Renal pelvis (tissue), 1 donor: ENCODE measurements at regions not wholly inside any gene's neighbourhood (a gene's known extent, or its start where the extent isn't known, plus 50 kb on each side); places are given as distances from the start of the nearest gene placed in this dataset.
A peak's percentile ranks its signal among the peaks of the same experiment; 100 is the strongest.
"Not testable (repeated sequence)": the region's sequence is repeated elsewhere in the genome, so short reads cannot be mapped to it uniquely, and the experiment has no call there.

Source experiments
- DNase-seq: peaks from one replicate; pipeline ENCODE4 v3.0.0-alpha.2; 2013

GRCh38 chr7:86372262-86372661, 271.4 kb upstream of the GRM3 start:
- DNase-seq: no peak

DNA sequence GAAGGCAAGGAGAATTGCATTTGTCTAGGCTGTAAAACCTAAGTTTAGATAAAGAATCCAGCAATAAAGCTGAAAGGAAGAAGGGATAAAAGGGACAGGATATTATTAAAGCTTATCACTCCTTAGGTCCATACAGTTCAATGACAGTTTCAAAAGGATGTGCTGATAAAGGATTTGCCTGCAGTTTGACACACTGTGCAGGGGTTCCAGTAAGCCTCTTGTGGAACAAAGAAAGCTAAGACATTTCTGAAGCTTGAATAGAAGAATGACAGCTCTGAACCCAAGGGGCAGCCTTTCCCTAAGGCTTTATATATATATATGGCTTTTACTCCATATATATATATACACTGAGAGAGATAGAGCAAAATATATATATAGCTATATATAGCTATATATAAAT, 276.8 kb upstream of the GRM3 start:
- no peak for DNase-seq

DNA sequence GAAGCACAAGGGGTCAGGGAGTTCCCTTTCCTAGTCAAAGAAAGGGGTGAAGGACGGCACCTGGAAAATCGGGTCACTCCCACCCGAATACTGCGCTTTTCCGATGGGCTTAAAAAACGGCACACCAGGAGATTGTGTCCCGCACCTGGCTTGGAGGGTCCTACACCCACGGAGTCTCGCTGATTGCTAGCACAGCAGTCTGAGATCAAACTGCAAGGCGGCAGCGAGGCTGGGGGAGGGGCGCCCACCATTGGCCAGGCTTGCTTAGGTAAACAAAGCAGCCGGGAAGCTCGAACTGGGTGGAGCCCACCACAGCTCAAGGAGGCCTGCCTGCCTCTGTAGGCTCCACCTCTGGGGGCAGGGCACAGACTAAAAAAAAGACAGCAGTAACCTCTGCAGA, 303.3 kb upstream of the GRM3 start:
- DNase-seq: not testable (repeated sequence)

GRCh38 chr7:86339051-86339450, 304.7 kb upstream of the GRM3 start:
- DNase-seq: no peak

- no peak for DNase-seq
Observed at GRCh38 chr7:86328801-86329433, 314.8 kb upstream of the GRM3 start.

GRCh38 chr7:86326847-86327246, 316.9 kb upstream of the GRM3 start:
- DNase-seq: no peak

DNA sequence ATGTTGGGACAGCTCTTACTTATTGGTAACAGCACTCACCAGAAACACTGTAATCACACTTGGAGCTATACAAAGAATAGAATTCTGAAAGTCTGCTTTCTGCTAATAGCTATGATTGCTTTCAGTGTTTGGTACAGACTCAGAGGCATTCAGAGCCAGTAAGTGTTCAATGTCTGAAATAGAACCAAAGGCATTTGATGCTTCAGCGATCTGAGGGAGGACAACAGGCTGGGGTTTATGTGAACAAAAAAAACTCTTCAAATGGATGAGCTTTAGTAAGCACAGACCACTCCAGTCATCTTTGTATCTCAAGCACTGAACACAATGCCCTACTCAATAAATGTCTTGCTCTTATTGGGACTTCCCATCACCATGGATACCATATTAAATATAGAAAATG, 322.8 kb upstream of the GRM3 start:
- DNase-seq: peak; percentile 2

GRCh38 chr7:86320341-86320740, 323.4 kb upstream of the GRM3 start:
- DNase-seq: no peak

- DNase-seq: no peak
Observed at GRCh38 chr7:86313842-86314241, 329.9 kb upstream of the GRM3 start.

- DNase-seq: no peak
Observed at GRCh38 chr7:86301301-86301700, 342.4 kb upstream of the GRM3 start.

- no peak for DNase-seq
Observed at GRCh38 chr7:86295526-86295925, 348.2 kb upstream of the GRM3 start.

GRCh38 chr7:86282014-86282682, 361.6 kb upstream of the GRM3 start:
- no peak for DNase-seq

- no peak for DNase-seq
Observed at GRCh38 chr7:86280150-86280549, 363.6 kb upstream of the GRM3 start.

DNA sequence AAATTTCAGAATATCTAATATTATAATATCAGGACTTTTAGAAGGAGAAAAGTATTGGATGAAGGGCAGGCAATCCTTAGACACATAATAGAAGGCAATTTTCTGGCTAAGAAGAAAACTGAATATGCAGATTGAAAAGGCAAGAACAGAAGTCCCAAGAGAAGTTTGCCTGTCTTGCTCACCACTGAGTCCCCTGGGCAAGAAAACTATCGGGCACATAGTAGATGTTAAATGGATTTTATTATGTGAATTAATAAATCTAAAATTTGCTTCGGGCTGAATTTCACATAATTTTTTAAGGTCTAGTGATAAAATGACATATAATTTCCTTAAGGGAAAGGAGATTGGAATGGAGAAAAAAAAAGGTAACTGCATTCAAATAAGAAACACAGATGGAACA, 380.9 kb upstream of the GRM3 start:
- DNase-seq: no peak

GRCh38 chr7:86257894-86258293, 385.8 kb upstream of the GRM3 start:
- DNase-seq: no peak

GRCh38 chr7:86252406-86252805, 391.3 kb upstream of the GRM3 start:
- DNase-seq: no peak

DNA sequence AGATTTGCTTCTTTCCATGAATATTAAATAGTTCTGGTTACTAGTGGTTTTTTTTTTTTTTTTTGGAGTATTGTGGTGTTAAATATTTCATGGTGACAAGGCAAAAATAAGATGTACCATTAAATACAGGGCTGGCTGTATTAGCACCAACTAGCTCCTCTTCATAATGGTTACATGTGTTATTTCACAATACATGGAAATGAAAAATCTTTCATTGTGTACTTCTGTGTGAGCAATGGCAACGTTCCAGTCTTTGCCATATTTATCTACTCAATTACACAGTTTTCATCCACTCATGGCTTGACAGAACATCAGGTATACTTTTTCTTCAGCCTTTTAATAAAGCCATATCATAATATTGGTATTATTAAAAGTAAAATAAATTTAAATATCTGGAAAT, 394.7 kb upstream of the GRM3 start:
- DNase-seq: no peak

DNA sequence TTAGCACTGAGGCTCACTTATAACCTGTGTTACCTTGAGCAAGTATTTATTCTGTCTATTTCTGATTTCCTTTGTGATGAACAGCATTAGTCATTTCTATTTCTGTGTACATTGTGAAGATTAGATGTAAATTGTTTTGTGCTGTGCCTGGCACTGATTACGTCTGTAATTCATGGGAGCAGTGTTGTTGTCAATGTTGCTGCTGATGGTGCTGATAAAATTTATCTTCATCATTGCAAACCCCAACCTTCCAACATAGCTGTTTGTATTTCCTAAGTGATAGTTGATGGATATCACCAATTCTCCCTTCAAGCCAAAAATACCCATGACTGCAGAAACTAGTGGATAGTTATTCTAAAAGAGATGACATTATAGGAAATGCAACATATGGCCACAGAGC, 400.5 kb upstream of the GRM3 start:
- DNase-seq: no peak

DNA sequence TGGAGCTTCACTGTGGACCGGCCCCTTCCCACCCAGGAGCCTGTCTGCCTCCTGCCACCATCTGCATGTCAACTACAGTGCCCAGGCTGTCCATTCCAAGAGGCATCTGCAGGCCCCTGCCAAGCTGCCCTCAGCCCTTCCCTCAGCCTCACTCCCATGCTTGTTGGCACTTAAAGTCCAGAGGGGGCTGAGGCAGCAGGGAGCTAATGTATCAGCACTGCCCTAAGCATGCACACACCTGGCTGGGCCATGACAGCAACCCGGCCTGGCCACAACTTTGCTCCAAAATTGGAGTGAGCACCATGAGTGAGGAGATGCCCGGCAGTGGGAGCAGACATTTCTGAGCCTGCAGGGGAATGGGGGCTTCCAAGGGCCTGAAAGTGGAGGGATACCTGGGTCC, 417.5 kb upstream of the GRM3 start:
- no peak for DNase-seq

DNA sequence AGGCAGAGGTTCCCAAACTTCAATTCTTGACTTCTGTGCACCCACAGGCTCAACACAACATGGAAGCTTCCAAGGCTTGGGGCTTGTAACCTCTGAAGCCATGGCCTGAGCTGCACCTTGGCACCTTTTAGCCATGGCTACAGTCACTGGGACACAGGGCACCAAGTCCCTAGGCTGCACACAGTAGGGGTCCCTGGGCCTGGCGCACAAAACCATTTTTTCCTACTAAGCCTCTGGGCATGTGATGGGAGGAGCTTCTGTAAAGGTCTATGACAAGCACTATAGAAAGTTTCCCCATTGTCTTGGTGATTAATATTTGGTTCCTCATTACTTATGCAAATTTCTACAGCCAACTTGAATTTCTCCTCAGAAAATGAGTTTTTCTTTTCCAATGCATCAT, 420.9 kb upstream of the GRM3 start:
- no peak for DNase-seq

DNA sequence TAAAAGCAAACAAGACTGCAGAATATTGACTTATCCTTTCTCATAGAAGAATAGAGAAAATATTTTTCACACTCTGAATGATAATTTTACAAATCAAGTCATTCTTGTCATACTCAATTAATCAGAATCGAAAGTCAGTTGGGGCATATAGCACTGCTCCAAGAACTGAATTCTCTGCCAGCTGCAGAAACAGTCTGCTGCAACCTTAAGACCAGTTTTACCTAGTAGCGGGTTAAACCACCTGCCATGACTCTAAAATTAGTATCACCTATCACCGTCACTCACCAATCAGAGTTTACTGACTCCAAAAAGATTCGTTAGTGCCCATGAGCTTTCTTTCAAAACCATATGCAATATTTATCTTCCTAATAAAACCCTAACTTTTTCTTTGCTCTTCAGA, 429.0 kb upstream of the GRM3 start:
- no peak for DNase-seq

DNA sequence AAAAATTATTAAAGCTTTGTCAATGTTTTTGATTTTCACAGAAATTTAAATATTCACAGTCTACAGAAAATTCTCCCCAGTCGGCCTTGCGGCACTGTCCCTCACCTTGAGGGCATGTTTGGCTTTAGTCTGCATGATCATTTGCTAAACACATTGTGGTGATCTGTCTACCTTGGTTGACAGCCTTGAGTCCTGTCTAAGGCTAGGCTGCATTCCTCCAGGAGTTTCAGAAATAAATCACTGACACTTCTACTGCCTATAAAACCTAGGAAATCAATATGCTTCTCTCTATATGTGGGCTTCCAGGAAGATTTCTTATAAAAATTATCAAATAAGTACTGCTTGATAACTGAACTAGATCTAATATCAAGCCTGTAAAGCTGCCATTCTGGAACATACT, 430.7 kb upstream of the GRM3 start:
- DNase-seq: no peak

GRCh38 chr7:86209036-86209435, 434.7 kb upstream of the GRM3 start:
- no peak for DNase-seq

GRCh38 chr7:86207740-86208139, 436.0 kb upstream of the GRM3 start:
- DNase-seq: no peak
